Astrocyte of the spinal cord (primary cell): ENCODE measurements at regions not wholly inside any gene's neighbourhood (a gene's known extent, or its start where the extent isn't known, plus 50 kb on each side); places are given as distances from the start of the nearest gene placed in this dataset.

Source experiments
- DNase-seq: peaks from one replicate; pipeline ENCODE4 v3.0.0; 2011; ENCODE audit warnings: low read depth, low spot score
- H3K4me3 ChIP-seq: 2 replicates; pipeline ENCODE4 v1.5.1; 2011; ENCODE audit warnings: low read depth, mild to moderate bottlenecking, low read length, moderate library complexity
- in situ Hi-C: cut with HindIII; loops from 2 replicates; pipeline ENCODE4 v1.10.0; 2017; ENCODE audit warnings: low sequenced_read_pairs
- TF ChIP-seq, protein P1 (sequence below): IDR thresholded peaks from 2 replicates; pipeline ENCODE4 v1.5.1; 2012; ENCODE audit warnings: low read depth, mild to moderate bottlenecking, low read length, inconsistent platforms

DNA sequence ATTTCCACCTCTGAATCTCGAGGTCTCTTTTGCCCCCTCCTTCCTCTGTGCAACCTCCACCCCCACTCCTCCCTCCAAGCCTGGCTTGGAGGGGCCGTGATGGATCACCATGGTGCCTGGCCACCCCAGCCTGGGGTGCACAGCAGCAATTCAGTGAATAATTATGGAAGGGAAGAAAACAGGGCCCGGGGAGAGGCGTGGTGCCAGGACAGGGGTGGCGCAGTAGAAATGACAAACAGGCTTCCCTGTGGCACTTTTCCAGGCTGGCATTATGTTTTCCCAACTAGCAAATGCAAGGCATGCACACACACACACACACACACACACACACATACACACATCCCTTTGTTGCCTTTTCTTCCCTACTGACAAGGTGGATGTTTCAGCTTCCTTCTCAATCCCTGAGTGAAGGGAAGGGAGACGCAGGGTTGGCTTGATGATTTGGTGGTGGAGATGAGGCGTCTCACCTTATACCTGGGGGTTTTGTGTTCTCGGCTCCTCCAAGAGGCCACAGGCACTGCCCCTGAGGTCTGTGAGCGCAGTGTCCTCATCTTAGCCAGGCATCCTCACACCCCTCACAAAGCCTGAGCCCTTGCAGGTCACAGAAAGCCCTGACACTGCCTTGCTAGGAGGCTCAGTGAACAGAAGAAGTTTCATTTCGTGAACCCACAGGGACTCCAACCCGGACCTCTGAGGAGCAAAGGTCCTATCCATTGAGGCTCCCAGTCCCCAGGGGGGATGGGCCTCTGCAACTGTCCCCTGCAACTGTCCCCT lies 215.8 kb downstream of the MATN1 start:
- DNase-seq, result no peak
- TF ChIP-seq, protein P1, sequence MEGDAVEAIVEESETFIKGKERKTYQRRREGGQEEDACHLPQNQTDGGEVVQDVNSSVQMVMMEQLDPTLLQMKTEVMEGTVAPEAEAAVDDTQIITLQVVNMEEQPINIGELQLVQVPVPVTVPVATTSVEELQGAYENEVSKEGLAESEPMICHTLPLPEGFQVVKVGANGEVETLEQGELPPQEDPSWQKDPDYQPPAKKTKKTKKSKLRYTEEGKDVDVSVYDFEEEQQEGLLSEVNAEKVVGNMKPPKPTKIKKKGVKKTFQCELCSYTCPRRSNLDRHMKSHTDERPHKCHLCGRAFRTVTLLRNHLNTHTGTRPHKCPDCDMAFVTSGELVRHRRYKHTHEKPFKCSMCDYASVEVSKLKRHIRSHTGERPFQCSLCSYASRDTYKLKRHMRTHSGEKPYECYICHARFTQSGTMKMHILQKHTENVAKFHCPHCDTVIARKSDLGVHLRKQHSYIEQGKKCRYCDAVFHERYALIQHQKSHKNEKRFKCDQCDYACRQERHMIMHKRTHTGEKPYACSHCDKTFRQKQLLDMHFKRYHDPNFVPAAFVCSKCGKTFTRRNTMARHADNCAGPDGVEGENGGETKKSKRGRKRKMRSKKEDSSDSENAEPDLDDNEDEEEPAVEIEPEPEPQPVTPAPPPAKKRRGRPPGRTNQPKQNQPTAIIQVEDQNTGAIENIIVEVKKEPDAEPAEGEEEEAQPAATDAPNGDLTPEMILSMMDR, result no peak
- no peak overlapping the region for H3K4me3 ChIP-seq
- in situ Hi-C loops, result no loop called here

DNA sequence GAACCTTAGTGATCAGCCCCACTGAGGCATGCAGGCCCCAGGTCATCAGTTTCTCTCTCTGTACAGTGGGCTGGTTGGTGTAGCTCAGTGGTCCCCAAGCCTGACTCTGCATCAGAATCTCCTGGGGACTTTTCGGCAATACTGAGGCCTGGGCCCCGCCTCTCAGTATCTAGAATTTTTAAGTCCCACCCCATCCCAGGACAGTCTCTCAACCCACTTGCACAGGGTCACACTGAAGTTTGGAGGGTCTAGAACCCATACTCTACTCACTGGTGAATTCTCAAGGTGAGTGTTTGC lies 216.4 kb downstream of the MATN1 start:
- in situ Hi-C loops, result no loop called here
- H3K4me3 ChIP-seq, result no peak overlapping the region
- no peak for DNase-seq
- TF ChIP-seq, protein P1, result no peak

DNA sequence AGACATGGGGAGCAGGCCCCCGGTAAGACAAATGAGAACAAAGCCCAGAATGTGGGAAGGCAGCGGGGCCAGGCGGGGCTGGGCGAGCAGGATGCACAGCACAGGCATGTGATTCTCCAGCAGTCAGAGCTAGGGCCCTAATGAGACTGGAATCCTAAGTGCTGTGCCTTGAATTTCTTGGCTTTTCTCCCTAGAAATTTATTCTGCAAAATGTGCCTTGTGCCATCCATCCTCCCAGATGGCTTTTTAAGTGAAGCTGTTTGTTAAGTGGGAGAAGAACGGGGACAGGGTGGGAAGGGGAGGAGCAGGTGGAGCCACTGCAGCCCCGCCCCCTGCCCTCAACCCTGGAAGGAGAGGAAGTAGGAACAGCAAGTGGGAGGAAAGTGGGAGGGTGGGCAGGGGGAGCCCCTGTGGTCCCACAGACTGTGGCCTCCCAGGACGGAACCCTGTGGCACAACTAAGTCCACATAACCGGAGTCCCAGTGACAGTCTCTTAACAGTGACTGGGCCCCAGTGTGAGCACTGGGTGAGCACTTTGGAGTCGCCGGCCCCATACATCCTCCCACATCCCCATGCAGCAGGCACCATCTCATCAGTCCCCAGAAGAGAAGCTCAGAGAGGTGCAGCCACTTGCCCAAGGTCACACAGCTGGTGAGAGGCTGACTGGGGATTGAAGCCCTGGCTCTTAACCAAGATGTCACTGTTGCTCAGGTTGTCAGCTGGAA lies 216.9 kb downstream of the MATN1 start:
- no peak for DNase-seq
- TF ChIP-seq, protein P1, result no peak
- H3K4me3 ChIP-seq, result no peak overlapping the region
- in situ Hi-C loops, result no loop called here

DNA sequence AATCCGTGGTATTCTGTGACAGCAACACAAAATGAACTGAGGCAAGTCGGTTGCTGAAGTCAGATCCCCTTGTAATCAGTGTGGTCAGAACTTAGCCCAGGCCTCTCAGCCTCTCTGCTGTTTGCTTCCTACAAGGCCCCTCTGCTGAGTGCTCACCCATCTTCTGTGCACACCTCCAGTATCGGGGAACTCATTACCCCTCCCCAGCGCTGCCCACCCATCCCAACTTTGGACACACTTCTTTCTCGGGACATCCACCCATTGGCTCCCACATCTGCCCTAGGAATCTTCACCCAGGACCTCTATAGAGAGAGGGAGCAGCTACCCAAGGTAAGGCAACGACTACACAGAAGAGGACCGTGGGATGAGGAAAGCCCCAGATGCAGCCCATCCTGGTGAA lies 217.5 kb downstream of the MATN1 start:
- no peak overlapping the region for H3K4me3 ChIP-seq
- DNase-seq, result no peak
- in situ Hi-C loops, result no loop called here
- TF ChIP-seq, protein P1, result no peak

DNA sequence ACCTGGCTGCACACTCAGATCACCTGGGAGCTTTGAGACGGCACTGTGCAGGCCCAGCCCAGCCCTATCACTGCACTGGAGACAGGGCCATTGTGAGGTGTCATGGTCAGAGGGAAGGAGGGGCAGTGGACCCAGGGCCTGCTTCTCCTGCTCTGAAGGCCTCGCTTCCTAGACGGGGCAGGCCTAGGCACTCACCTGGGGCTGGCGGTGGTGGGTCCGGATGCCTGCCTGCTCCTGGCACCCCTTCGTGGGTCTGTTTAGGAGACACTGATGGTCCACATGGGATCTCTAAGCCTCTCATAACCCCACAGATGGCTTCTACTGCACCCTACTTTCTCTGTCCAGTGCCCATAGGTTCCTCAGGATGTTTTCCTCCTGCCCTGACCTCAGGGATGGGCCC lies 230.9 kb downstream of the MATN1 start:
- no peak overlapping the region for H3K4me3 ChIP-seq
- in situ Hi-C loops, result no loop called here
- DNase-seq, result no peak
- TF ChIP-seq, protein P1, result no peak

DNA sequence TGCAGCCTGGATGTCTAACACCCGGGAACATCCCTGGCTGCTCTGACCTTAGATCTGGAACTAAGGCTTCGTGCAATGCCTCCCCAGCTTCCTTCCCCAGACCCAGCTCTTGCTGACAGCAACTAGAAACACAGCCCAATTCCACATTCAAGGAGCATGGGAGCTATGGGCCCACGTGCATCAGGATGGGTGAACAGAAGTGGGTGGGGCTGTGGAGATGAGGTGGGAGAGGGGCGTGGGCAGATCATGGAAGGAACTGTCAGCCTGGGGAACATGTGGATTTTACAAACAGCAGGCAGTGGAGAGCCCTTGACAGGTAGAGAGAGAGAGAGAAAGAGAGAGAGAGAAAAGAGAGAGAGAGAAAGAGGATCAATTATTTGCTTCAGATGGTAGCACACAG lies 231.6 kb downstream of the MATN1 start:
- in situ Hi-C loops, result no loop called here
- no peak overlapping the region for H3K4me3 ChIP-seq
- DNase-seq, result no peak
- TF ChIP-seq, protein P1, result no peak
